GM18519 (cell line): ENCODE measurements at regions not wholly inside any gene's neighbourhood (a gene's known extent, or its start where the extent isn't known, plus 50 kb on each side); places are given as distances from the start of the nearest gene placed in this dataset.

ENCODE experiments used
- ATAC-seq: cut with Tn5 transposase; IDR thresholded peaks from one replicate; pipeline ENCODE4 v1.9.1; 2021; ENCODE audit warnings: mild to moderate bottlenecking, moderate library complexity; ENCODE audit not compliant: unreplicated experiment, low FRiP score

DNA sequence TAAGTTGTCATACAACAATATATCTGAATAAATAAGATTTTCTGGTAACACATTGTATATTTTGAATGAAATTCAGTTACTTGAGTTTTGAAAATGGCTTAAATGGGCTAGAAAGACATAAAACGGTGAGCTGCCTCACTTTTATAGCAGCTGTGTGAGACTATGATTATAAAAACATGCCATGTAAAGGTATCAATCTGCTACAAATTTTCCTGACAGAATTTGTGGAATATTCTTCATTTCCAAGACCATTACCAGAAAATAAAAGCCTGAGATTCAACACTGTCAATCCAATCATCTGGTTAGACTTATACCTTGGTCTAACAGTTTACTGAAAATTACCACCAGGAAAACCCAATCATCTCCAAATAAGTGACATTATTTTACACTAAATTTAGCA is 181.1 kb downstream of the SPCS3 start:
- ATAC-seq, result no peak

DNA sequence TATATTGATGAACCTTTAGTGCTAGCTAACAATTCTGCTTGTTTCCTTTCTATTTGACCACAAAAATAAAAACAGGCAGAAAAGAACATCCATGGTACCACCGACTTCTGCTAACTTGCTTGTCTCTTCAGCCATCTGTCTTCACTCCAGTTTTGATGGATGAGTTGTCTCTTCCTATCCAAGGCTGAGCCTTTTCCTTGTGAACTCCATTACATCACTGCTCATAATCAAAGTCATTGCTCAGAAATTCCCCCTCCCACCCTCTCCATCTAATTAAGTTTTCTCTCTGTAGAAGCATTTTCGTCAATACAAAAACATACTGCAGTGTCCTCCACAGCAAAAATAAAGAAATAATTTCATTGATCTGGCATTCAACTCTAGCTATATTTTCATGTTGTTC is 184.4 kb downstream of the SPCS3 start:
- no peak for ATAC-seq

DNA sequence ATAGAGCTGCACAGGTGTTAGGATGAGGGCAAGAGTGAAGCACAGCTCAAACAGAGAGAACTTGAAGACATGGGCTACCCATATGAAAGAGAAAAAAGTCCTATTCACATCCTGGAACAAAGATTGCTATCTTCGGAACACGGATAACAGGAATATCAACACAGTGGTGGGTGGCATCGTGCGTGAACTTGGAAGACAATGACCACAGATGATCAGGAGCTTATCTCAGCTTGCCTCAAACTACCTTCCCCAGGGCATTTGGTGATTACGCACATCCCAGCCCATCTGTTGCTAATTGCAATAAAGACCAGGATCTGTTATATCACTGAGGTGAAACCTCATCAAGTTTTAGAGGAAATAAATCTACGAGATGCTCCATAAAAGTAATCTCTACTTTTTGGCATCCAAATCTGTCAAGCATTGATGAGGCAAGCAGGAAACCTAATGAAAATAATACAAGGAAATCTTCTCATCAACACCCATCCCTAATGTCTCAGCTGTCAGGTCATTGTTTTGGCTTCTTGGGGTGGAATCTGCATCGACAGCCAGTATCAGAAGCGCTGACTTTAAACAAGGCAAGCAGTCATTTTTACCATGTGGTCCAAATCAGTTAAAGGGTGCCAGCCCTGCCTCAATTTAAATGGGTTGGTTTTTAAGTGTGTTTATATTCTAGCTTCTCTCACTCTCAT is 188.2 kb downstream of the SPCS3 start:
- ATAC-seq, result no peak

DNA sequence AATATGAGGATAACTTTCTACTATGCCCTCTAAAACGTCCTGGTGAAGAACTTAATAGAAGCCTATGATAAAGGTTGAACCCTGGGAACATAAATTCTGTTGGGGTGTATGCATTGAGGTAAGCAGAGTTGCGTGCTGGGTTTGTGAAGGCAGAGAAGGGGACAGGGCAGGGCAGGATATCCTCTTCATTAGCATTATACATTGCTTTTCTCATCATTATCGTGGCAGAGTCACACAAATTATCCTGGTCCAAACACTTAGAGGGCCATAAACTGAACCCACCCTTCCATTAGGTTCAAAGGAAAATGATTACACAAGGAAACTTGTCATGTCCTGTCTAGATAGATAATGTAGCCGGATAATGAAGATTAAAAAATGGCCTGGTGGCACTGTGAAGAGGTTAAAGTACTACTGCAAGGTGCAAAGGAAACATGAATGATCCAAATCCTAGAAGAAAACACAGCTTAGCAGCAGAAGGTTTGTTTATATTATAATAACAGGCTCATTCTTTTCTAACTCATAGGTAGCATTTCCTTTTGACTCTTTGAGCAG is 189.1 kb downstream of the SPCS3 start:
- ATAC-seq, result no peak

DNA sequence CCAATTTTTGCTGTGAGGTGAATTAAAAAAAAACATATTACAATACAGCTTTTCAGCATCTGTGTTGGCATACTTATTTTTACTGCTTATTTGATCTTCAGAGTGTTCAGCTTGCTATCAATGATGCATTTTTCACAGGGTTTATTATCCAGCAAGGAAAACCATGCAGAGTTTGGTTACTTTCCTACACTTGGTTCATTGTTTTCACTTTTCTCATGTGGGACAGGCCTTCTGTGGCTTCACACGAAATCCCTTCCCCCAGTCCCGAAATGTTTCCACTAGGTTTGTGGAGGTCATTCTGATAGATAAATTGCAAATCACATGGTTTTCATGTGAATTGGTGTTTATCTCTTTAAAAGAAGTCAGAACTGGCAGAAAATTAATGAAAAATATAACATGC is 205.8 kb downstream of the SPCS3 start:
- ATAC-seq, result no peak

DNA sequence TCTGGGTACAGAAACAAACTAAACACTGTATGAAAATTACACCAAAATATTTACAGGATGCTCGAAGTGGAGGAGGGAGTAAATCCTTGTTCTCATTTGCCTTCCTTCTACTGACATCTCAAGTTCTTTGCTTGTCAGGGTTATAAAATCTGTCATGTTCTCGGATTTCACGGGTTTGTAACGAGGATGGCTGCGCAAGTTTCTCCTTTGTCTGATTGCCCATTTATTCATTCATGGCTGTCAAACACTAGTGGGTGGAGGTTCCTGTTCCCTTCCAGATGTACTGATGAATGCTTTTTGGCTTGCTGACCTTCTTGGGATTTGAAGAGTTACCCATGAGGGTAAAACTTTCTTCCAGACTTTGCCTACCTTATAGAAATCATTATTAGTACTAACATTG is 206.9 kb downstream of the SPCS3 start:
- no peak for ATAC-seq

DNA sequence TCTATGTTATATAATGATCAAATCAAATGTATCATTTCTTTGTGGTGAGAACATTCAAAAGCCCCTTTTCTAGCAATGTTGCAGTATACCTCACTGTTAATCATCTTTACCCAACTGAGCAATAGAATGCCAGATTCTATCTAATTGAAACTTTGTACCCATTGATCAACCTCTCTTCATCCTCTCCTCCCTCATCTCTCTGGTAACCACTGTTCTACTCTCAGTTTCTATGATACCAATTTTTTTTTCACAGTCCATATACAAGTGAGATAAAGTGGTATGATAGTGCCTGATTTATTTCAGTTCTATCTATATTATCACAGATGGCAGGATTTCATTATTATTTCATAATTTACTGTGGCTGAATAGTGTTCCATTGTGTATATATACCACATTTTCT is 209.8 kb downstream of the SPCS3 start:
- ATAC-seq, result no peak

DNA sequence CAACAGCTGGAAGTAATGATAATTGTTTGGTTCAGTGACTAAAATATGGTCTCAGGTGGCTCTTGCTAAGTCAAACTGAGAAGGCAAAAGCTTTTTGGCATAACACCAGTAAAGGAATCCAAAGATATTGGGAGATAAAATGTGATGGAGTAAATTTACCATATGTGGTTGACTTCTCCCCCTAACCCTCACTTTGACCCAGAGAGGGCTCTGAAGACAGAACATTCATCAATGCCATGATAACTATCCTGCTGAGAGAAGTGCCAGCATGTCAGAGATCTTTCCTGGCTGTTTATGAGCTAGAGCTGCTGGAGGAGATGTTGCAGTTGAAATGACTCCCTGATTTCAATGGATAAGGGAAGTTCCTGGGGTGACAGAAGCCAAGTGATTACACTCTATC is 213.4 kb downstream of the SPCS3 start:
- no peak for ATAC-seq

DNA sequence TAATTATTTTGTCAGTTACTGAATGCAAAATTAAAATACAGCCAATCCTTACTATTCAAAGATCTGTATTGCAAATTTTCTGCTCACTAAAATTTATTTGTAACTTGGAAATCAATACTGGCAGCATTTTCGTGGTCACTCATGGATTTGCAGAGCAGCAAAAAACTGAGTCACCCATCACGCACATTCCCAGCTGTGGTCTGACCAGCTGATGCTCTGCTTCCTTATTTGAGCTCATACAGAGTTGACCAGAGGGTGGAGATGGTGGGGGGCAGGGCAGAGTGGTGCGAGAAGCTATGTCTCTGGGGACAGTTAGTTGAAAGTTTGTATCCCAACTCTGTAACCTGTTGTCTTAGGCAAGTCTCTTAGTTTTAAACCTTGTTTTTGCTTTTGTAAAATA is 214.8 kb downstream of the SPCS3 start:
- ATAC-seq, result no peak

DNA sequence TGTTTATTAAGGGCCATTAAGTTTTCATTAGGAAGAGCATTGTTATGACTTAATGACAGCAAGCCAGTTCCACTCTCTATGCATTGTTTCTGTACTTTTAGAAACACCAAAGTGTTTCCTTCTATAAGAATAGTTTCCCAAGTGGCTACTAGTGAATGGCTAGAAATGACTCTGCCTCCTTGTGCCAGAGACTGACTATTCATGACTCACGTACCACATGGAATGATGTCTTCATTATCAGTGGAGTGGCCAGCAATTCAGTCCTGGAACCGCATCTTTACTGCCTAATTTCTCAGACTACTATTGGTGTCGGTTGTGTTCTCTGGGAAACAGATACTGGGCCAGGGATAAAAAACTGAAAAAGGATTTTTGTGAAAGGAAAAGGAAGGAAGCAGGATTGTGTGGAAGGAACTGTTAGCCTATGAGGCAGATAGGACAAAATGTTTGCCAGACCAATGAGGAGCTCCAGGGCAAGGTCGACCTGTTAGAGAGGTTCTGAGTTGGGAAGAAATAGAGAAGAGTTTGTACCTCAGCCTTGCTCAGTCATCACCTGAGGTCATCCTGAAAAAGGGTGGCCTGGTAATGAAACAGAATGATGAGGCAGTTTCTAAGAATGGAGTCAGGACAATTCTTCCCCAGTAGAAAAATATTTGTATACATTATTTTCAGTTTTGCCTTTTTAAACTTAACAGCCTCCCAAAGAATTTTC is 218.6 kb downstream of the SPCS3 start:
- ATAC-seq, result no peak

DNA sequence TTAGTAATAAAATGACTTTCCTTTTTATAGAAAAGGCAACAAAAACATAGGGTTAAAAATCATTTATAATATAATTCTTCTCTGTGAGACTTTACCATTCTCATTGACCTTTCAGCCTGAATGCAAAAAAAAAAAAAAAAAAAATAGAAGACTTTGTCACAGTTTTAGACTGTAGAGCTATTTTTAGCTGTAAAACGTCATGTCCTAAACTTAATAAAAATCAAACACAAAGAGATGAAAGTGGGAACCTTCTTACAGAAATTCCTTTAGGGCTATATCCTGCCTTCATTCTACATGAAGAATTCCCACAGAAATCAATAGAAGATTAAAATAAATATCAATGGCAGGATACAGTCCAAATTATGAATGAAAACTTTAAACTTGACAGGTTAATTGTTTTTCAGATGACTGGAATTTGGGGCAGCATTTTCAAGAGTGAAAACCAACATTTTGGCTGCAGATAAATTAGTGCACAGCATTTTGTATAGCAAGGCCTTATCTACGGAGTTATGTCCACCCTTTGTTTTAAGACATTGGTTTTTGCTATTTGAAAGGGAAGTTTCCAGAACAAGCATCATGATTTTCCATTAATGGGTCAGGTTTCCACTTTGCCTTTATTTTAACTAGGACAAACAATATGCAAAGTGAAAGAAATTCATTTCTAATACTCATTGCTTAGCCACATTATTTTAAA is 219.5 kb downstream of the SPCS3 start:
- no peak for ATAC-seq

DNA sequence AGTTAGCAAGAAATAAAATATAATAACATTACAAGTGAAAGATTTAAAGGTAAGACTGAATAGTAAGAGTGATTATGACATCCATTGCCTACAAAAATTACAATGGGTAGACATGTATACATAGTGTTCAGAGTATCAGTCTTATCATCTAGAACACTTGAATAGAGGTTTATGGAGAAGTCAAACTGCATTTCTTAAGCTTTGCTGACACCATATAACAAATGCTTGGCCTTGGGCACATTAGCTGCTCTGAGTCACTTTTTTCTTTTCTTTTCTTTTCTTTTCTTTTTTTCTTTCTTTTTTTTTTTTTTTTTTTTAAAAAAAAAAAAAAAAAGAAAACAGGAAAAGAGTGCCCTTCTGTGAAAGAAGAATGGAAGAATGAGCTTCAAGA is 220.0 kb downstream of the SPCS3 start:
- no peak for ATAC-seq

DNA sequence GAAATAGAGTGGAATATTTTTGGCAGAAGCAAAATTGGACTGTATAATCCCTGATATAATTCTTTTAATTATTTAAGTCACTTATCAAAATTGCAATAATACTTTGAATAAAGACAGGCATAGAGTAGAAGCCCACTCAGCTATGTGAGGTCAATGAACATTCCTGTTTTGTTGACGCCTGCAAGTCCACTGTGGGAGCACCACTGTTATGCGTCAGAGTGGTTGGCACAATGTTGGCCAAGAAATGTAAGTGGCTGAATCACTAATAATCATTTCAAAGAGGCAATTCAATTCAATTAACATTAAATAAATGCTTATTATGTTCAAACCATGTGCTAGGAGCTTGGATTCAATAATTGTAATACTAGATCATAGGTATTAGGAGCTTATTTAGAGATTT is 221.0 kb downstream of the SPCS3 start:
- ATAC-seq, result no peak

DNA sequence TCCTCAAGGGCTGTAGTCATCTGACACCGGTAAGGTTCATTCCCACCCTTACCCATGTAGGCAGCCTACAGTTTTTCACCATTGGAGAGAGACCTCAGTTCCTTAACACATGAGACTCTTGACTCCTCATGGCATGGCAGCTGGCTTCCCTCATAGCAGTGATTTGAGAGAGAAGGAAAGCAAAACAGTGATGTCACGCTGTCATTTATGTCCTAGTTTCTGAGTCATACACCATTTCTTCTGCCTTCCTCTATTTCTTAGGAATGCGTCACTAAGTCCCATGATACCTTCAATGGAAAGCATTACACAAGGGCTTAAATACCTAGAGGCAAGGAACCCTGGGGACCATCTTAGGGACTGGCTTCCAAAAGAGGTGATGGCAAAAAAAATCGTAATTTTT is 226.1 kb downstream of the SPCS3 start:
- ATAC-seq, result no peak

DNA sequence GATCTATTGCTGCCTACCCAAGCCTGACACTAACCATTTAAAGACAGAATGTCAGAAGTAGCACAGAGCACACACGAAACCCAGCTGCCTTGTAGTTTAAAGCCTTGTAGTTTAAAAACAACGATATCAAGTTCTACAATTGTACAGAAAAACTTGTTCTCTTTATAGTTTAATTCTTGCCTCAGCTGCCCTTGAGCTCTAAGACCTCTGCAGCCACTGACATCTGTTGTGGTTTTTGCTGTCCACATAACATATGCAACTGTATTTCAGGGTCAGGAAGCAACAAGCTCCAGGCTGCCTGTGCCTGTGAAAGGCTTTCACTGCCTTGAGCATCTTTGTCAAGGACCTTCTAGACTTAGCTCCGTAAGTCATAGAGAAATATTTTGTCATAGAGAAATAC is 227.2 kb downstream of the SPCS3 start:
- ATAC-seq, result no peak

DNA sequence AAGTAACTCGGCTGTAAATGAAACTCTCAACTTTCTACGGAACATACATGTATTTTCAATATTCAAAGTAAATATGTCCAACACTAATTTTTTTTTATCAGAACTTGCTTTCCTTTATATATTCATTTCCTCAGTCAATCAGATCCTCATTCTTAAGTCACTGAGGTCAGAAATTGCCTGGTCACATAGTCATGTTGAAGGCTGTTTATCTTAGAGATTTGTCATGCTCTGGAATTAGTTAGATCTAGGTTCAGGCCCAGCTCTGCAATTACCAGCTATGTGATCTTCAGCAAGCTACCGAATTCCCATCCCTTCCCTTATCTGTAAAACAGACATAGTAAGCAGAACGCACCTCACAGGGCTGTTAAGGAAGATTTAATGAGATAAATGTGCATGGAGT is 228.8 kb downstream of the SPCS3 start:
- ATAC-seq, result no peak

DNA sequence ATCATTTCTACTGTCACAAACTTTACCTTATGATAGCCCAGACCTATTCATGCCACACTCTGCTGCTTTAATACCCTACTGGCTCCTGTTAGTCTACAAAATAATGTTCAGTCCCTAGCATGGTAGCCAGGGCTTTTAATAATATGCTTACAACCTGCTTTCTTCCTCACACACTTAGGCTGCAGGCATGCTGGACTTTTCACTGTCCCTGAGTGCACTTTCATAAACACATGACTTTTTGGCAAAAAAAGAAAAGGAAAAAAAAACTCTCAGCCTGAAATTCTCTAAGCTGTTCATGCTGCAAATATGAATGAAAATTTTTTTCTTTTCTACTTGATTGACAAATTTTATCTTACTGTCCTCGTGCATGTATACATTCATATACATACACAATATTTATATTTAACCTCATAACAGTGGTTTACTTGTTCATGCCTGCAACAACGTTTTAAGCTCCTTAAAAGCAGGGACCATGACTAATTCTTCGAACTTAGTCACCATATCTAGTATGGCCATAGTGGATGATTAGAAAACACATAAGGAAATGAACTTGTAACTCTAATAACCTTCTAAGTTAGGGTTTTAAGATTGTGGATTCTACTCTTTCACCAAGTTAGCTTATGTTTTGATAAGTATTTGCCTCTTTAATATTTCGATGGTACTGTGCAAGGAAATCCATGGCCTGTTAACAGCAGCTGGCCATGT is 229.5 kb downstream of the SPCS3 start:
- no peak for ATAC-seq

DNA sequence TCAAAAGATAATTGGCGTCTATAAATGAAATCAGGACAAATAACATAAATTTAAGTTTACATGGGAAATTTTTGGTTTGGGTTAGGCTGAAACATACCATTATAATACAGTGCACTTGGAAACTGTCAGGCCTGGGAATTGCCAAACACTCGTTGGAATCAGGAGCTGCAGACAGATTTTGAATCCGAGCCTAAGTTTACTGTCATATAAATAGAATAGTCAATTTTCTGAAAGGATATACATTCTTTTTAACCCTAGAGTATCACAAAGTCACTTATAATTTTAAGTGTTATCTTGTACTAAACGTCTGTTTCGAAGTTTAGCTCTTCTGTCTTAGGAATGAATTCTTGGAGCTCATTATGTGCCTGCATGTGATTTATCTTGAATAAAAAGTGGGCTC is 234.1 kb downstream of the VEGFC start:
- no peak for ATAC-seq

DNA sequence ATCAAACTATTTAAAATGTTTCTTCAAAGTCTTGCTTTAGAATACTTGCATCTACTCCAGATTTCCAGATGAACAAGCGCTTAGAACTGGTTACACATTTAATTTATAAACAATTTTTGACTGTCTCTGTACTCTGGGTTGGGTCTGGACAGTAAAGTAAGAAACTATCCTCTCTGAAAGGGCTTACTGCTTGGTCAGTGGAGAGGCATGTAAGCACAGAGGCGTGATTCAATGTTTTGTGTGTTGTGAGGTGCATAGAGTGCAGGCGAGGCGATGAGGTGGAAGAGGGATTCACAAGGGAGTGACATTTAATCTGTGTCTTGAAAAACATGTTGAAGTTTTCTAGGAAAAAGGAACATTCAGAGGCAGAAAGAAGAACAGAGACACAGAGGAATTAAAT is 231.4 kb downstream of the VEGFC start:
- ATAC-seq, result no peak

DNA sequence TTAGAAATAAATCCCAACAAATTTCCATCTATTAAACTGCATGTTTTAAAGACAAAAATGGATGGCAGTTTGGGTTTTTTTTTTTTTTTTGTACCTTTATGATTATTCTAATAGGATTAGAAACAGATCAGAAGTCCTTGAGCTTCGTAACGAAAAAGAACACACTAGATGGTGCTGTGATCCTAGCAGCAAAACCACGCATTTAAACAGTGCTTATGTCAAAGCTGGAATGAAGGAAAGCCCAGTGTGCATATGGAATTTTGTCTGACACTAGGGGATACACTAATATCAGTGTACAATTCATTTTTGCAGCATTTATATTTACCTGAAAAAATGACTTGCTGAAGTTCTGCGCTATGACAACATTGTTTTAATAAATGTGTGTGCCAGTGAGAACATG is 229.1 kb downstream of the VEGFC start:
- ATAC-seq, result no peak

DNA sequence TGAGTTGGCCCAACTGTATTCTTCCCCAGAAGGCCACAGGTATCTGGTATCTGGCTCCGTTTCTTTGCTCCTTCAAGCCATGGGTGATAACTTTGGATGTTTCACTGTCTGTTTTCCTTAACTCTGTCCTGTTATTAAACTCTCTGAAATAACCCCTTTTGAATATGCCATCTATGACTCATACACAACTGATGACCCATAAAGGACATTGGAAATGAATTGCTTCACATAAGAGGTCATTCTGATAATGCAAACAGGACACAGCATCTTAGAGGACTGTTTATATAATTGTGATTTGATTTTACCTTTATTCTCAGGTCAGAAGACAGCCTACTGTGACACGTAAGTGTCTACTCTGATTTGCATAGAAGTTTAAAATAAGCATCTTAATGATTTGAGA is 227.7 kb downstream of the VEGFC start:
- ATAC-seq, result no peak
